Smooth muscle cell (in vitro differentiated cells): ENCODE measurements at regions not wholly inside any gene's neighbourhood (a gene's known extent, or its start where the extent isn't known, plus 50 kb on each side); places are given as distances from the start of the nearest gene placed in this dataset.

Experiments used
- DNase-seq: peaks from one replicate; lab custom pipeline; 2025; ENCODE audit not compliant: unreplicated experiment; lab: John Stamatoyannopoulos, UW
- H2AFZ ChIP-seq: fragments of 200-600 bp; sonication (generic); 2 replicates; pipeline ENCODE4 v1.6.0; 2016; ENCODE audit warnings: antibody characterized with exemption, low read depth, mild to moderate bottlenecking
- H3F3A ChIP-seq: fragments of 200-600 bp; sonication (generic); 2 replicates; pipeline ENCODE4 v1.6.0; 2017; ENCODE audit warnings: antibody characterized with exemption, low read depth
- H3K27ac ChIP-seq: fragments of 200-600 bp; sonication (generic); 2 replicates; pipeline ENCODE4 v1.5.1; 2016; ENCODE audit warnings: low read depth, mild to moderate bottlenecking
- H3K27me3 ChIP-seq: fragments of 200-600 bp; sonication (generic); 2 replicates; pipeline ENCODE4 v1.6.1; 2016; ENCODE audit warnings: low read depth, mild to moderate bottlenecking
- H3K36me3 ChIP-seq: fragments of 200-600 bp; sonication (generic); 2 replicates; pipeline ENCODE4 v1.5.1; 2016; ENCODE audit warnings: low read depth
- H3K4me1 ChIP-seq: fragments of 200-600 bp; sonication (generic); 2 replicates; pipeline ENCODE4 v1.5.1; 2016; ENCODE audit warnings: low read depth
- H3K4me2 ChIP-seq: fragments of 200-600 bp; sonication (generic); 2 replicates; pipeline ENCODE4 v1.6.0; 2016; ENCODE audit warnings: mild to moderate bottlenecking
- H3K4me3 ChIP-seq: fragments of 200-600 bp; sonication (generic); 2 replicates; pipeline ENCODE4 v1.5.1; 2016; ENCODE audit warnings: mild to moderate bottlenecking
- H3K79me2 ChIP-seq: fragments of 200-600 bp; sonication (generic); 2 replicates; pipeline ENCODE4 v1.6.0; 2016; ENCODE audit warnings: low read depth, mild to moderate bottlenecking
- H3K9ac ChIP-seq: fragments of 200-600 bp; sonication (generic); 2 replicates; pipeline ENCODE4 v1.6.0; 2016; ENCODE audit warnings: low read depth
- H3K9me3 ChIP-seq: fragments of 200-600 bp; sonication (generic); replicated peaks from 2 replicates; pipeline ENCODE4 v1.5.1; 2016; ENCODE audit warnings: low read depth
- H4K20me1 ChIP-seq: fragments of 200-600 bp; sonication (generic); 2 replicates; pipeline ENCODE4 v1.6.0; 2016; ENCODE audit warnings: low read depth
- CTCF ChIP-seq: fragments of 200-600 bp; sonication (generic); IDR thresholded peaks from 2 replicates; pipeline ENCODE4 v1.5.1; 2017; ENCODE audit warnings: borderline replicate concordance, mild to moderate bottlenecking, antibody characterized with exemption; ENCODE audit not compliant: insufficient read depth, poor library complexity, severe bottlenecking
- WGBS: methylation state at CpG from one replicate; pipeline ENCODE4 v1.1.7; 2016; ENCODE audit warnings: low lambda C conversion rate; 5-methylcytosine and 5-hydroxymethylcytosine counted together

DNA sequence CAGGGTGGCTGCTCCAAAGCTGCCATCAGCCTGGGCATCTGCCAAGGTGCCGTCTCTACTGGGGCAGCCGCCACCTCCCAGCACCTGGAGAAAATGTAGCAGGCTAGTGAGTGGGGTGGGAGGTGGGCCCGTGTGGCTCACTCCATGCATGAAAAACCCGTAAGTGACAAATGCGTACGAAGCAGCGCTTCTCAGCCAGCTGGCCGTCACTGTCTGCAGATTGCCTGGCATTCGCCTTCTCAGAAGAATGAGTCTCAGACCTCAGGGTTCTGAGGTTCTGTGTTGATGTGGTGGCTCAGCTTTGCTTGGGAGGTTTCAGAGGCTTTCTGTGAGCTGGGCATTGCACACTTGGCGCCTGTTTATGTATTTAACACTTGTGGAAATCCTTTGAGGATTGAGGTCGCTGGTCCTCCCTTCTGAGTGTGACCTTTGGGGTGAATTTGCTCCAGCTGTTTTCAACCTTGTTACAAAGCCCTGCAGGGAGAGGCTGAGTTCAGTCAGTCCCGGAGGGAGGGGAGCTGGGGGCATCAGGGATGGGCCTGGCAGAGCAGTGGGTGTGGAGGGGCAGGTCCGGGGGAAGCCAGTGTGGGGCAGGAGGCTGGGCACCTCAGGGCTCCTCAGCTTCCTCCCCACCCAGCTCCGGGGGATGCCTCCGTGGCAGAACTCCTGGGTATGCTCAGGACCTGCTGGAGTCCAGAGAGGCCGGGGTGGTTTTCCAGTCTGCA lies 977.0 kb downstream of the TBC1D22A start:
- no peaks in the 10 kb centered on the region for H3K36me3 ChIP-seq
- 90% methylated on average over 13 of the region's 16 CpGs for WGBS
- H3K9ac ChIP-seq = no peak overlapping the region
- H3K79me2 ChIP-seq = no peaks in the 10 kb centered on the region
- no peaks in the 10 kb centered on the region for H3K9me3 ChIP-seq
- H3K27ac ChIP-seq = no peak overlapping the region
- DNase-seq = no peak
- H3F3A ChIP-seq = no peaks in the 10 kb centered on the region
- no peaks in the 10 kb centered on the region for H4K20me1 ChIP-seq
- no peak for TF ChIP-seq CTCF
- H3K4me3 ChIP-seq = no peak overlapping the region
- H3K27me3 ChIP-seq = no peaks in the 10 kb centered on the region
- no peak overlapping the region for H3K4me2 ChIP-seq
- H3K4me1 ChIP-seq = no peaks in the 10 kb centered on the region
- H2AFZ ChIP-seq = no peak overlapping the region

DNA sequence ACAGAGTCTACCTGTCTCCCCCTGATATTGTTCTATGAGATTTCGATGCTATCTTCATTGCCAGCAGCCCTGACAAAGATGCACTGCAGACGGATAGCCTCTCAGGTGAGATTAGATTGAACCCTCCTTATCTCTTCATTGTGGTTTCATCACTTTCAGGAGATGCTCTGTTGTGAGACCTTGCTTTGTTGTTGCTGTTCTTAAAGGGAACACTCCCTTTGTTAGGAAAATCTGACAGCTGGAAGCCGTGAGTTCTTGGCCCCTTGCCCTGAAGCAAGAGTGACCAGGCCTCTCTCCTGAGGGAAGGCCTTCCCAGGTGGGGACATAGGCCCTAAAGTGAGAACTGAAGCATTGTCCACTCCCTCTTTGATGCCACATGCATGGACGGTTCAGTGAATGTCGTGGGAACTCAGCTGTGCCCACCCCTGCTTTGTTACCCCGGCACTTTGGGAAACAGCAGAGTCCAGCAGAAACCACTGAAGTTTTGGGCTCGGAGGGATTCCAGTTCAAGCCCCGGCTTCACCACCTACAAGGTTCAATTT lies 976.1 kb downstream of the TBC1D22A start:
- H3K4me2 ChIP-seq = no peak overlapping the region
- no peak overlapping the region for H2AFZ ChIP-seq
- H3K27ac ChIP-seq = no peak overlapping the region
- no peaks in the 10 kb centered on the region for H3K27me3 ChIP-seq
- no peaks in the 10 kb centered on the region for H3K4me1 ChIP-seq
- no peak overlapping the region for H3K9ac ChIP-seq
- H3K36me3 ChIP-seq = no peaks in the 10 kb centered on the region
- DNase-seq = no peak
- H3K9me3 ChIP-seq = no peaks in the 10 kb centered on the region
- WGBS = 81% methylated on average over 8 of the region's 8 CpGs
- H3K79me2 ChIP-seq = no peaks in the 10 kb centered on the region
- TF ChIP-seq CTCF = no peak
- no peak overlapping the region for H3K4me3 ChIP-seq
- H4K20me1 ChIP-seq = no peaks in the 10 kb centered on the region
- H3F3A ChIP-seq = no peaks in the 10 kb centered on the region

DNA sequence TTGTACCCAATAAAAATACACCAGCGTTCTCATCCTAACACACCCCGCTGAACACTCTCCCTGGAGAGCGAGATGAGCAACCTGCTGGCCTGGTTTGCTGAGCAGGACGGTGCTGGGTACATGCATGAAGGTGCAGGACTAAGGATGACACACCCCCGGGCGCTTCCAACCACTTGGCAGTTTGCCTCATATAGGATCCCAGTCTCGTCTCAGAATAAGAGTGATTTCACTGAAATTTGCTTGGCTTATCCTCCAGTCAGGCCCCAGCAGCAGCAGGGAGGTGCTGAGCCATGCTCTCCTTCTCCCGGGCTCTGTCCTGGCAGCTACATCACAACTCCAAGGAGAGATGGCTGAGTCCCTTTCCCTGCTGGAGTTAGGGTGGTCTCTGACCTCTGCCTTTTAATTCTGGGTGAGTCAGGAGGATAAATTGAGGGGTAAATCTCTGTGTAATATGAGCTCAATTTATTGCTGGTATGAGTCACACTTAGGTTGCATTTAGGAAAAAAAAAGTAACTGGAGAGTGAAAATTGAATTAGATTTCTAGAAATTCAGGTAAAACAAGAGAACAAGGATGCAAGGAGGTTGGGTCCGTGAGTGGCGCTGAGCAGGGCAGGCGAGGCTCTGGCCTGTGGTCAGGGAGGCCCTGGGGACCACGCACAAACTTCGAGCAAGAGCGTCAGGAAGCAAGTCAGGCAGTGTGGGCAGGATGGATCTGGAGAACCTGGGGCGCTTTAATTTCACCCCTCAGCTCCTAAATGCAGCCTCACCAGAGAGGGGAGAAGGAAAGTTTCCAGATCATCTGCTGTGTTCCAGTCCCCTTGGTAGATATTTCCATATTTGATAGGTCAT lies 974.0 kb downstream of the TBC1D22A start:
- Histone ChIP-seq H3K27me3 (no peaks in the 10 kb centered on the region), H3K9ac (no peak overlapping the region), H4K20me1 (no peaks in the 10 kb centered on the region), H3K27ac (no peak overlapping the region), H3K4me3 (no peak overlapping the region), H2AFZ (no peak overlapping the region), H3F3A (no peaks in the 10 kb centered on the region), H3K4me1 (no peaks in the 10 kb centered on the region), H3K9me3 (no peaks in the 10 kb centered on the region), H3K79me2 (no peaks in the 10 kb centered on the region), H3K36me3 (no peaks in the 10 kb centered on the region), H3K4me2 (no peak overlapping the region)
- DNase-seq = no peak
- no peak for TF ChIP-seq CTCF
- whole genome bisulfite sequencing = 87% methylated on average over 15 of the region's 15 CpGs
